ENCODE measurements at regions not wholly inside any gene's neighbourhood (a gene's known extent, or its start where the extent isn't known, plus 50 kb on each side); places are given as distances from the start of the nearest gene placed in this dataset.

- Histone ChIP-seq H3K27ac (ENCODE audit: low read length) (no peak overlapping the region), H3K4me1 (ENCODE audit: control insufficient read depth, insufficient read depth, low read length) (no peaks in the 10 kb centered on the region), H3K4me3 (ENCODE audit: low read length) (no peak overlapping the region), H3K9me3 (ENCODE audit: control insufficient read depth, low read depth, low read length) (no peaks in the 10 kb centered on the region), H3K36me3 (ENCODE audit: control insufficient read depth, insufficient read depth, low read length) (no peaks in the 10 kb centered on the region), H3K27me3 (ENCODE audit: control insufficient read depth, insufficient read depth, low read length) (no peaks in the 10 kb centered on the region)
- 66% methylated on average over 3 of the region's 5 CpGs for WGBS (ENCODE audit: insufficient coverage, low lambda C conversion rate)
- DNase-seq, result no peak
Observed at GRCh38 chr13:37366044-37366770, 232.4 kb downstream of the POSTN start.

GRCh38 chr13:37365496-37365895, 233.1 kb downstream of the POSTN start:
- DNase-seq, result no peak
- WGBS (ENCODE audit: insufficient coverage, low lambda C conversion rate), result 84% methylated on average over 2 of the region's 2 CpGs

GRCh38 chr13:37364956-37365355, 233.6 kb downstream of the POSTN start:
- Histone ChIP-seq H3K9me3 (ENCODE audit: control insufficient read depth, low read depth, low read length) (no peaks in the 10 kb centered on the region), H3K27ac (ENCODE audit: low read length) (no peak overlapping the region), H3K4me3 (ENCODE audit: low read length) (no peak overlapping the region), H3K4me1 (ENCODE audit: control insufficient read depth, insufficient read depth, low read length) (no peaks in the 10 kb centered on the region), H3K27me3 (ENCODE audit: control insufficient read depth, insufficient read depth, low read length) (no peaks in the 10 kb centered on the region), H3K36me3 (ENCODE audit: control insufficient read depth, insufficient read depth, low read length) (no peaks in the 10 kb centered on the region)
- no CpG with 5 or more reads among the region's 2 CpGs for WGBS (ENCODE audit: insufficient coverage, low lambda C conversion rate)
- no peak for DNase-seq

More at GRCh38 chr13:37365496-37365895, 233.1 kb downstream of the POSTN start:
- H3K36me3 ChIP-seq (ENCODE audit: control insufficient read depth, insufficient read depth, low read length), result no peaks in the 10 kb centered on the region
- no peak overlapping the region for H3K27ac ChIP-seq (ENCODE audit: low read length)
- H3K27me3 ChIP-seq (ENCODE audit: control insufficient read depth, insufficient read depth, low read length), result no peaks in the 10 kb centered on the region
- no peaks in the 10 kb centered on the region for H3K4me1 ChIP-seq (ENCODE audit: control insufficient read depth, insufficient read depth, low read length)
- no peak overlapping the region for H3K4me3 ChIP-seq (ENCODE audit: low read length)
- no peaks in the 10 kb centered on the region for H3K9me3 ChIP-seq (ENCODE audit: control insufficient read depth, low read depth, low read length)

GRCh38 chr13:37364007-37364406, 234.6 kb downstream of the POSTN start:
- no peak overlapping the region for H3K27ac ChIP-seq (ENCODE audit: low read length)
- no peak overlapping the region for H3K4me3 ChIP-seq (ENCODE audit: low read length)
- no peaks in the 10 kb centered on the region for H3K36me3 ChIP-seq (ENCODE audit: control insufficient read depth, insufficient read depth, low read length)
- no peaks in the 10 kb centered on the region for H3K4me1 ChIP-seq (ENCODE audit: control insufficient read depth, insufficient read depth, low read length)
- H3K27me3 ChIP-seq (ENCODE audit: control insufficient read depth, insufficient read depth, low read length), result no peaks in the 10 kb centered on the region
- no peak for DNase-seq
- no peaks in the 10 kb centered on the region for H3K9me3 ChIP-seq (ENCODE audit: control insufficient read depth, low read depth, low read length)
- WGBS (ENCODE audit: insufficient coverage, low lambda C conversion rate), result no CpG with 5 or more reads among the region's 1 CpG

GRCh38 chr13:37361608-37362007, 237.0 kb downstream of the POSTN start:
- H3K27me3 ChIP-seq (ENCODE audit: control insufficient read depth, insufficient read depth, low read length), result no peaks in the 10 kb centered on the region
- 71% methylated on average over 2 of the region's 3 CpGs for WGBS (ENCODE audit: insufficient coverage, low lambda C conversion rate)
- H3K36me3 ChIP-seq (ENCODE audit: control insufficient read depth, insufficient read depth, low read length), result no peaks in the 10 kb centered on the region
- no peaks in the 10 kb centered on the region for H3K4me1 ChIP-seq (ENCODE audit: control insufficient read depth, insufficient read depth, low read length)
- H3K4me3 ChIP-seq (ENCODE audit: low read length), result no peak overlapping the region
- no peak overlapping the region for H3K27ac ChIP-seq (ENCODE audit: low read length)
- no peak for DNase-seq
- H3K9me3 ChIP-seq (ENCODE audit: control insufficient read depth, low read depth, low read length), result no peaks in the 10 kb centered on the region

- Histone ChIP-seq H3K4me1 (ENCODE audit: control insufficient read depth, insufficient read depth, low read length) (no peaks in the 10 kb centered on the region), H3K4me3 (ENCODE audit: low read length) (no peak overlapping the region), H3K36me3 (ENCODE audit: control insufficient read depth, insufficient read depth, low read length) (no peaks in the 10 kb centered on the region), H3K27ac (ENCODE audit: low read length) (no peak overlapping the region), H3K27me3 (ENCODE audit: control insufficient read depth, insufficient read depth, low read length) (no peaks in the 10 kb centered on the region), H3K9me3 (ENCODE audit: control insufficient read depth, low read depth, low read length) (no peaks in the 10 kb centered on the region)
- WGBS (ENCODE audit: insufficient coverage, low lambda C conversion rate), result no CpG with 5 or more reads among the region's 2 CpGs
- DNase-seq, result no peak
Observed at GRCh38 chr13:37360556-37360955, 238.0 kb downstream of the POSTN start.

GRCh38 chr13:37357548-37357947, 241.0 kb downstream of the POSTN start:
- Histone ChIP-seq H3K27me3 (ENCODE audit: control insufficient read depth, insufficient read depth, low read length) (no peaks in the 10 kb centered on the region), H3K9me3 (ENCODE audit: control insufficient read depth, low read depth, low read length) (no peaks in the 10 kb centered on the region), H3K4me3 (ENCODE audit: low read length) (no peak overlapping the region), H3K27ac (ENCODE audit: low read length) (no peak overlapping the region), H3K36me3 (ENCODE audit: control insufficient read depth, insufficient read depth, low read length) (no peaks in the 10 kb centered on the region), H3K4me1 (ENCODE audit: control insufficient read depth, insufficient read depth, low read length) (no peaks in the 10 kb centered on the region)
- DNase-seq, result no peak
- no CpG with 5 or more reads among the region's 1 CpG for WGBS (ENCODE audit: insufficient coverage, low lambda C conversion rate)

GRCh38 chr13:37353911-37354310, 244.7 kb downstream of the POSTN start:
- Histone ChIP-seq H3K4me1 (ENCODE audit: control insufficient read depth, insufficient read depth, low read length) (no peaks in the 10 kb centered on the region), H3K27me3 (ENCODE audit: control insufficient read depth, insufficient read depth, low read length) (no peaks in the 10 kb centered on the region), H3K4me3 (ENCODE audit: low read length) (no peak overlapping the region), H3K36me3 (ENCODE audit: control insufficient read depth, insufficient read depth, low read length) (no peaks in the 10 kb centered on the region), H3K27ac (ENCODE audit: low read length) (no peak overlapping the region), H3K9me3 (ENCODE audit: control insufficient read depth, low read depth, low read length) (no peaks in the 10 kb centered on the region)
- DNase-seq, result no peak
- WGBS (ENCODE audit: insufficient coverage, low lambda C conversion rate), result 90% methylated on average over 2 of the region's 4 CpGs

GRCh38 chr13:37351211-37351610, 245.7 kb upstream of the CSNK1A1L start:
- no peak for DNase-seq
- no peaks in the 10 kb centered on the region for H3K4me1 ChIP-seq (ENCODE audit: control insufficient read depth, insufficient read depth, low read length)
- no peak overlapping the region for H3K27ac ChIP-seq (ENCODE audit: low read length)
- no peak overlapping the region for H3K4me3 ChIP-seq (ENCODE audit: low read length)
- H3K9me3 ChIP-seq (ENCODE audit: control insufficient read depth, low read depth, low read length), result no peaks in the 10 kb centered on the region
- WGBS (ENCODE audit: insufficient coverage, low lambda C conversion rate), result 100% methylated on average over 1 of the region's 2 CpGs
- no peaks in the 10 kb centered on the region for H3K36me3 ChIP-seq (ENCODE audit: control insufficient read depth, insufficient read depth, low read length)
- H3K27me3 ChIP-seq (ENCODE audit: control insufficient read depth, insufficient read depth, low read length), result no peaks in the 10 kb centered on the region

GRCh38 chr13:37349916-37350315, 244.5 kb upstream of the CSNK1A1L start:
- WGBS (ENCODE audit: insufficient coverage, low lambda C conversion rate), result 100% methylated on average over 1 of the region's 4 CpGs
- no peaks in the 10 kb centered on the region for H3K36me3 ChIP-seq (ENCODE audit: control insufficient read depth, insufficient read depth, low read length)
- no peak for DNase-seq
- no peak overlapping the region for H3K4me3 ChIP-seq (ENCODE audit: low read length)
- H3K27ac ChIP-seq (ENCODE audit: low read length), result no peak overlapping the region
- H3K9me3 ChIP-seq (ENCODE audit: control insufficient read depth, low read depth, low read length), result no peaks in the 10 kb centered on the region
- no peaks in the 10 kb centered on the region for H3K27me3 ChIP-seq (ENCODE audit: control insufficient read depth, insufficient read depth, low read length)
- no peaks in the 10 kb centered on the region for H3K4me1 ChIP-seq (ENCODE audit: control insufficient read depth, insufficient read depth, low read length)
